Suppressor macrophage treated with lipopolysaccharide for 4 hours (primary cell): ENCODE measurements at regions not wholly inside any gene's neighbourhood (a gene's known extent, or its start where the extent isn't known, plus 50 kb on each side); places are given as distances from the start of the nearest gene placed in this dataset.

Experiments
- DNase-seq: peaks from one replicate; pipeline ENCODE4 v3.0.0-alpha.2; 2020

DNA sequence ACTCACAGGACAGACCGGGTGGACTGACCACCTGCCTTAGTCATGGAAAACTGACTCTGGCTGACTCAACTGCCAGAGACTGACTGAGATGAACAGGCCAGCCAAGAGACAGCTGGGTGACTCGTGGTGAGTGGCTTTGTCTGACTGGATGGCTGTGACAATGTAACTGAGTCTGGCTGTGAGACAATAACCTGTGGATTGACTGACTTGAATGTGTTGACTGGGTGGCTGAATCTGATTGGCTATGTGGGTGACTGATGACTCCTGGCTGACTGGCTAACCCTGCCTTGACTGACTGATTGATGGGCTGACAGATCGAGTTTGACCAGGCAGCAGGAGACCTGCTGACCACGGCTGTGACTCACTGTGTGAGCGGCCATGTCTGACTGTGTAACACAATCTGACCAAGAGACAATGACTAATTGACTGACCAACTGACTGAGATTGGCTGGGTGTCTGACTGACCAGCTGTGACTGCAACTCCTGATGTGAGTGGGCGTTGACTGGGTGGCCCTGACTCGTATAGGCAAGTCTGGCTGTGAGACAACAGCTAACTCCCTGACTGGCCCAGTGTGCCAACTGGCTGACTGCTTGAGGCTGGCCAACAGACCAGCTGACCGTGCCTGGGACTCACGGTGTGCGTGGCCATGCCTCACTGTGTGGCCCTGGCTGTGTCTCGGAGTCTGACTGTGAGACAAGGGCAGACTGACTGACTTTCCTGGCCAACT lies 509.1 kb downstream of the SHQ1 start:
- DNase-seq: peak; percentile 88

DNA sequence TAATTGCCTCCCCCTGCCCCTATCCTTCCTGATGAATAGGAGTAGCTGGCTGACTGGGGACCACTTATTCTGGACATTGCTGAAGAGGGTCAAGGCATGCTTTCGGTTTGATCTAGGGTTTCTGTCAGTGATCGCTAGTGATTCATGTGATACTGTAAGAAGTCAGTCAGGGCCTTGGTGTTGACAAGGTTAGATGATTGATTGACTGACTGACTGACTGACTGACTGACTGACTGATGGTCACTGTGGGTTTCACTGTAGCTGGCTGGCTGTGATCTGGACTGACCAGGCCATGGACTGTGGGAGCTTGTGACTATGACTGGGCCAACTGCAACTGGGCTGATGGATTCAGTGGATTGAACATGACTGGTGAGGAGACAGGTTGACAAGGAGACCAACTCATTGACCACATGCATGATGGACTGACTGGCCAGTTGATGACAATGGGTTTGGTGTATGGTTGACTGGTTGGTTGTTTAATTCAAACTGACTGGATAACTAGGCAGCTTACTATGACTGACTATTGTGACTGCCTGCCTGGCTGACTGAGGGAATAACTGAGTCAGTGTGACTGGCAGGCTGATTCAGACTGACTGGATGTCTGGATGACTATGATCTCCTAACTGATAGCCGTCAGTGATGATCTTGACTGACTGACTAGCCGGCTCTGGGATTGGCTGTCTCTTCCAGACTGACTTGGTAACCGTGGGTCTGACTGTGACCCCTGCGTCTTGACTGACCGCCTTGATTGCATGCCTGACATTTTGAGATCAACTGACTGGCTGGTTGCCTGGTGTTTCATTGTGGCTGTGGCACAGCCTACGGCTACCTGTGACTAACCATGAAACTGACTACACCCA lies 509.9 kb downstream of the SHQ1 start:
- peak; percentile 53 for DNase-seq

DNA sequence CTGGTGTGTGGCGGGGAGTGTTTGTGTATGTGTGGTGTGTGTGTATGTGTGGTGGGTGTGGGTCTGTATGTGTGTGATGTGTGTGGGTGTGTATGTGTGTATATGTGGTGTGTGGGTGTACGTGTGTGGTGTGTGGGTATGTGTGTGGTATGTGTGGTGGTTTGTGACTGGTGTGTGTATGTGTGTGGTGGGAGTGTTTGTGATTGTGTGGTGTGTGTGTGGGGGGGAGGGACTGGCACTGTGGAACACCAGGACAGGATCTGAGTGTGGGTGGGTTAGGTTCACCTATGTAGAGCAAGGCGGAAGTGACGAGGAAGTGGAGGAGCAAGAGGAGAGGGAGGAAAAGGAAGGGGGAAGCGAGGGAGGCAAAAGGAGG lies 510.8 kb downstream of the SHQ1 start:
- DNase-seq: no peak

DNA sequence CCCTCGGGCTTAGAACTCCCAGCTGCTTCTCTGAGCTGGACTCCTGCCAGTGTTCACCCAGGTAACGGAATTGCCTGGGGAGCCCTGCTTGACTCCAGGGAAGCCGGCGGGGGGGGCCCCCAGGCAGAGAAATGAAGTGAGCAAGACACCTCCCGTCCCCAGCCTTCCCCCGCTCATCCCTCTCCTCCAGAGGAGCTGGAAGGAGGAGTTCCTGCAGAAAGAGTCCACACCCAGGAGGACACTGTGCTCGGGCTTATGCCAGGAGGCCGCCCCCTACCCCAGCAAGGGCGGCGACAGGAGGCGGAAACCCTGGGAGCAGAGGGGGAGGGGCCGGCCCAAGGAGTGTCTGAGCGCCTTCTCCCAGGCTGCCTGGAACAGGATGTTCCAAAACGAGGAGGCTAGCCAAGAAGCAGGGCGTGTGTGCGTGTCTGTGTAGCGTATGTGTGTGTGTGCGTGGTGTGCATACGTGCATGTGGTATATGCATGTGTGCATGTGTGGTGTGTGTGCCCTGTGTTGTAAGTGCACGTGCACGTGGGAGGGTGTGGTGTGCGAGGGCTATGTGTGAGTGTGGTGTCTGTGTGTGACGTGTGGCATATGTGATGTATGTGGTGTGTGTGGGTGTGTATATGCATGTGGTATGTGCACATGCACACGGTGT lies 511.3 kb downstream of the SHQ1 start:
- no peak for DNase-seq

DNA sequence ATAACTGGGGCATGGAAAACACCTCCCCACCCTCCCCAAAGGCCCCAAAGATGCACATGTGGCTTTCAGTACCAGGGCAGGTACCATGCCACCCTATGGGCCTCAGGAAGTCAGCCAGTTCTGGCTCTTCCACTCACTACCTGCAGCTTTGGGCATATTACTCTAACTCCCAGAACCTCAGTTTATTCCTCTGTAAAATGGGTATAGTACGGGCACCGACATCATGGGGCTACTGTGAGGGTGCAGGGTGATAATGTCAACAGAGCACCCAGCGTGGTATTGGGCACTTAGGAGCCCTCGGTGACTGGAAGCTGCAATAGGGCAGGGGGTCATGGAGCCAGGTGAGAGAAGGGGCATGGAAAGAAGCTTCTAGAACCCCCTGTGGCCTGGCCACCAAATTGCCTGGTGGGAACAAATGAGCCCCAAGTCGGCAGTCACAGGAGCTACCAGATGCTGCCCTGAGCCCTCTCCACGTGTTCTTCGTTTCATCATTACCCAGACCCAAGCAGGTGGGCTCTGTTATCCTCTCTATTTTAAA lies 512.1 kb downstream of the SHQ1 start:
- no peak for DNase-seq

DNA sequence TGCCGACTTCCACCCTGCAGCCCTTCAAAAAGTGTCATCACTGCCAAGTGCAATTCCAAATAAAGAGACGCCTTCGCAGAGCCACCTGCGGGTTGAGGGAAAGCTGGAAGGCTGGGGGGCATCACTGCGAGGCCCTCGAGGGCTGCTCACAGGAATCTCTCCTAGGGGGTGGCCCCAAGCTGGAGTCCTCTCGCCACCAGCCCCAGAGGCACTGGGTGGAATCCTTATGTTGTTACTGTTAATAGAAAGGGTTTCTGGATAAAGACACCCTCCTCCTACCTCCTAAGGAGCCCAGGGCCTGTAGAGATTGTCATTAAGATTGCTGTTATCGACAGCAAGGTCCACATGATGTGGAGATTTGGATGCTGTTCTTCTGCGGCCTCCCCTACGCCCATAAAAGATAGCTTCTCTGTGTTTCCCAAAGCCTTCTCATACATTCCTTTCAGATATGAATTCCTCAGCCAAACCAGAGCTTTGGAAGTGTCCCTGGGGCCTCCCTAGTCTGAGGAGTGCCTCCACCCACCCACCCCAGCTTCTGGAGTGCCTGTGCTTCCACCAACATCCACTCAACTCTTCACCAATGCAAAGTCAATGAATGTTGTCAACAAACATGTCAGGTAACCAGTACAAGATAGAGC lies 512.7 kb downstream of the SHQ1 start:
- DNase-seq: no peak

DNA sequence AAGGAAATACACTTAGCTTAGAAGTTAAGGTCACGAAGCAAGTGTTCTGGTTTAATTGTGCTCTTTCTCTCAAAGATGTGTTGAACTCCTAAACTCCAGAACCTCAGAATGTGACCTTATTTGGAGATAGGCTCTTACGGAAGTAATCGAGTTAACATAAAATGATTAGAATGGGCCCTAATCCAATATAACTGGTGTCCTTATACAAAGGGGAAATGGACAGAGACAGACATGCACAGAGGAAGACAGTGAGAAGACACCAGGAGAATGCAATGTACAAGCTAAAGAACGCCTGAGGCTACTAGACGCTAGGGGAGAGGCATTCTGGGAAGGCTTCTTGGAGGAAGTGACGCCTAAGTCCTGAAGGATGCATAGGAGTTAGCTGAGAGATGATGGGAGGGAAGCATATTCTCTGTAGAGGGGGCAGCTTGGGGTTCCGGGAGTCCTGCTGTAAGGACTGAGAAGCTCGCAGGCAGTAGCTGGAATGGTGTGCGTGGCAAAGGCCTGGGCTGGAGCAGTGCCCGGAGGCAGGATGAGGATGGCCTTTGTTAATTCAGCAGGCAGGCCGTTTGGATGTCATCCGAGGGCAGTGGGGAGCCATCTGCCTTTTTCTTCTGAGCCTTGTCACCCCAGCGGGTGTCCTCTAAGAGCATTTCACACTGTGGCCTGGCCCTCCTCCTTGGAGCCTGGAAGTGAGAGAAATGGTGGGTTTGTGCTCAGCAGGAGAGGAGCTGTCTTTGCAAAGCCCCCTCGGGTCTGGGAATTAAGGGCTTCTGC lies 513.4 kb downstream of the SHQ1 start:
- no peak for DNase-seq

DNA sequence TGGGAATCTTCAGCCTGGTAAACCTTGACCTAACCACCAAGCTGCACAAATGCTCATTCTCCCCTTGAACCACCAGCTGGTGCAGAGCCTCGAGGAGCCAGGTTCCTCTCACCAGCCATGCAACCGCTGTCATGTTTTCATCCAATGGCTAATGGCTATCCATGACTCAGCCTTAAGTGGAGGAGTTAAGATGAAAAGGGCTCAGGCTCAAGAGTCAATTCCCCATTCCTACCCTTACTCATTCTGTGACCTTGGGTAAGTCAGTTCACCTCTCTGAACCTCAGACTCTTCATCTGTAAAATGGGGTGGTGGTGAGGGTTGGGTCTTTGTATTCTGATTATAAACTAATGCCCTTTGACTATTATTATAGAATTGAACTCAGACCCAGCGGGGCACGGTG lies 515.6 kb downstream of the SHQ1 start:
- peak; percentile 50 for DNase-seq

DNA sequence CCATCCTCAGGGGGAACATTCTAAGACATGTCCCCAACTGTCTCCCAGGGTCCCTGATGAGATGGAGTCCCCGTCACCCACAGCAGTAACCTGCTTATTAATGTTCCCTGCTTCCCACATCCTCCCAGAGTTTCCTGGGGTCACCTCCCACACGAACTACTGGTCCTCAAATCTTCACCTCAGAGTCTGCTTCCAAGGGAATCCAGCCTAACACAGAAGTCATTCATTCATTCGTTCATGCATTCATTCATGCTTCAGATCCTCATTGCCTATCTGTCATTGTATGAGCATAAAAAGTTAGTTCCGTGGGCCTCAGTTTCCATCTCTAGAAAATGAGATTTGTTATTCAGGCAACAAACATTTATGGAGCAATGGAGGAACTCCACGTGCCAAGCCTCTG lies 516.2 kb downstream of the SHQ1 start:
- no peak for DNase-seq

DNA sequence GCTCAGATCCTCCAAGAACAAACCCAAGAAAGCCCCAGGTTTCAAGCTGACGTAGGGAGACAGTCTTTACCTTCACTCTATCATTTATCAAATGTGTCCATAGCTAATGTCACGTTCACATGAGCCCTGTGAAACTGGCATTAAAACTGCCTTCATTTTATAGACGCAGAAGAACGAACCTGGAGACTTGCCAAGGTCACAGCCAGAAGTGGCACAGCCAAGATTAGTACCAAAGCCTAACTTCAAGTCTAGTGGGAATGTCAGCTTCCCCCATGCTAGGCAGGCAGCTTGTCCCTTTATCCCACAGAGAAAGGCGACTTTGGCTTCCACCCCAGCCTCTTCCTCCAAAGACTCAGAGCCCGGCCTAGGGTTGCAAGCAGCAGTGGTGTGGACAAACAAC lies 517.2 kb downstream of the SHQ1 start:
- no peak for DNase-seq

DNA sequence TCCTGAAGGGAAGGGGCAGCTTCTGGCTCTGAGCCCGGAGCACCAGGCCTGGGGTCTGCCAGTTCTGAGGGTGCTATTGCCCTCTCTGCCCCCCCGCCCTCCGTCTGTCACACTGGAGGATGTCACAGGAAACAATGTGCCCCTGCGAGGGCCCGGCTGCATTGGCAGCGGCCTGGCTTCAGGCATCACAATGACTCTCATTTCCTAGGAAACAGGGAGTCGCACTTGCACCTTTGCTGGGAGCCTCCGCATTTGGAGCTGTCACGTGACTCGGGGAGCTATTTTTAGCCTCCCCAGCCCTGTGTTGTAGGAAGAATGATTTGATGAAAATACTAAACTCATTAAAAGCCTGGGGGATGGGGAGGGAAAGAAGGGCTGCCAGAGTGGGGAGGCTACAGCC lies 518.9 kb downstream of the SHQ1 start:
- no peak for DNase-seq

DNA sequence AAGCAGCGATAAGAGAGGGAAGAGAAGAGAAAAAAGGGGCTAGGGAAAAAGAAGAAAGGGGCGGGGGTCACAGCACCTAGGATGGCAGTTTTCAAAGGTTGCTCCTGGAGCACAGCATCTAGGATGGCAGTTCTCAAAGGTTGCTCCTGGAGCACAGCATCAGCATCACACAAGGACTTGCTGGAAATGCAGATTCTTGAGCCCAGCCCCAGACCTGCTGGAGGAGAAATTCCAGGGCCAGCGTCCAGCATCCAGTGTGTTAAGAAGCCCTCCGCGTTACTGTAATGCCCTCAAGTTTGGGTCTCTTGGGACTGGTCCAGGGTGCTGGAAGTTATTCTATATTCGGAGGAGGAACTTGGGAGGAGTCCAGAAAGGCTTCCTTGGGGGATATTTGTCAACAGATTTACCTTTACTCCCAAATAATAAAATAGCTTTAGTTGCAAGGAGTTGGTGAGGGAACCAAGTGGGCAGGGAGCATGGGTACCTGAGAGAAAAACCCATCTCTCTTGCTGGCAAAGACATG lies 519.4 kb downstream of the SHQ1 start:
- no peak for DNase-seq

DNA sequence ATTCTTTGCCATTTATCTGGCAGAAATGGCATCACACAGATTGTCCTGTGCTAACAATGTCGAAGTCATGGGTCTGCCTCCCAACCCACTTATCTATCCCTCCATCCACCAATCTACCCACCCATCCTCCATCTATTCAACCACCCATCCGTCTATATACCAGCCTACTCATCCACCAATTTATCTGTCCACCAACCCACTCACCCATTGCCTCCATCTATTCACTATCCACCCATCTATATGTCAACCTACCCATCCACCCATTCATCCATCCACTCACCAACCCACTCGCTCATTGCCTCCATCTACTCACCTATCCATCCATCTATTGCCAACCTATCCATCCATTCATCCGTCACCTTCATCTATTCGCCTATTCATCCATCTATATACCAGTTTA lies 521.2 kb downstream of the SHQ1 start:
- DNase-seq: no peak

DNA sequence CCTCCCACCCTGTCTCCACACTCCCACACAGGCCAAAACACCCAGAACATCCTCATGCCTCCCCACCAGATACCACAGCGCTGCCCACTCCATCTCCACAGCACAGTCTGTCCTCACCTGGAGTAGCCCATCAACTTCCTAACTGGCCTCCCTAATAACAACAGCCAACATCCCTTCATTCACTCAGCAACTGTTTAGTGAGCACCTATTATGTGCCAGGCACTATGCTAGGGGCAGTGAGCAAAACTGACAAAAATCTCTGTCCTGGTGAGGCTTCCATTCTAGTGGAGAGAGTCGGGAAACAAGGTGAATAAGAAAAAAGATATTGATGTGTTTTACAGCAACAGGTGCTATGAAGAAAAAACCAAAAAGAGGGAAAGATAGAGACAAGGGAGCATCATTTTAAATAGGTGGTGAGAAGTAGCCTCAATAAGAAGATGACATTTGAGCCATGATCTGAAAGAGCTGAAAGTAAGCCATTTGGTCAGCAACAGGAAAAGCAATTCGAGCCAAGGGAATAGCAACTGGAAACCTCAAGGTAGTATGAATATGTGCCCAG lies 523.9 kb downstream of the SHQ1 start:
- no peak for DNase-seq

DNA sequence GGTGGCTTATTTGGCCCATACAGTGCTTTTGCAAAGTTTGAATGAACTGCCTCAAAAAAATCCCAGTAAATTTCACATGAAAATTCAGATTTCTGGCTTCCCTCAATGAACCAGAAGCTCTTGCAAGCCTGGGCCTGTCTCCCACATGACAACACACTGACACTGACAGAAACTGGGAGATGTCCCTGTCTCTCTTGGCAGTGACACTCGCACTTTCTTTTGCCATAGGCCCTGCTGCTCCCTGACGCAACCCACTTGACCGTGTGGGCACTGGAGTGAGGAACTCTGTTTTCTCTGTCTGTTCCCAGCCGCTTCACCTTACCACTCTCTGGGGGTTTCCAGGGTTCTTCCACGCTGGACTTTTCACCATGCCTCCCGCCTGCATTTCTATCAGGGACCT lies 524.5 kb downstream of the SHQ1 start:
- DNase-seq: peak; percentile 54

DNA sequence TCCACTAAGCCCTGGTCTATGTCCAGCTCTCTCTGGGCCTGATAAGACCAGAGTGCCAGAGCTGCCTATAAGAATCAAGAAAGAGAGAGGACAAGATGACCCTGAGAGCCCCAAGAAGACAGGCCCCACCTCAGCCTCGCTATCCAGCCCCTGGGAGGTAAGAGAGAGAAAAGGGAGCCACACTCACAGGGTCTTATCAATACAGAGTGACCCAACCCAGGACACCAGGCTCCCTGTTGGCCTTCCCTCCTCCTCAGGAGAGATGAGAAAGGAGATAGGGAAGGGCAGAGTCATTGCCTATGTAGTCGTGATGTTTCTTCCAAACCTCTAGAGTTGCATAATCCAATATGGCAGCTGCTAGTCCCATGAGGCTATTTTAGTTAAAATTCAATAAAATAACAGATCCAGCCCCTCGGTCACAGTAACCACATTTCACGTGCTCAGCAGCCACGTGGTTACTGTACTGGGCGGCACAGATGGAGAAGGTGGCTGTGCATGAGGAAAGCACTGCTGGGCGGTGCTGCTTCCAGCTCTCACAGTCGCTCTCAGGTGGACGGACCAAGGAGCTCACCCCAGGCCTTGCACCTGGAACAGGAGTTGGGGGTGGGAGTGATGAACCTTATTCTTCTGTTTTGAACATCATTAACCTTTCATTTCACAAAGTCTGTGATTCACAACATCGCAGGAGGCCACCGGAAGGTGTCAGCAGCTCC lies 525.8 kb downstream of the SHQ1 start:
- no peak for DNase-seq

DNA sequence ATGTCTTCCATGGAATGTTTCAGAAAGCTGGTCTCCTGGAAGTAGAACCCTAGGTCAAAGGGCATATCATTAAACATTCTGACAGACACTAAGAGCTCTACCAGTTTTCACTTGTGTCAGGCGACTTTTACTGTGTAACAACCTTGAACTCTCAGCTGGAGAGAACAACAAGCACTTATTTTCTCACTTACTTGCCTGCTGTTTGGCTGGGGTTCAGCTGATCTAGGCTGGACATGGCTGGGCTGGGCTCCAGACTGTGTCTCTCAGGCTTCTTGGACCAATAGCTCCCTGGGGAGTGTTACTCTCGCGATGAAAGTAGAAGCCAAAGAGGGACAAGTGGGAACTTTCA lies 527.3 kb downstream of the SHQ1 start:
- DNase-seq: no peak

DNA sequence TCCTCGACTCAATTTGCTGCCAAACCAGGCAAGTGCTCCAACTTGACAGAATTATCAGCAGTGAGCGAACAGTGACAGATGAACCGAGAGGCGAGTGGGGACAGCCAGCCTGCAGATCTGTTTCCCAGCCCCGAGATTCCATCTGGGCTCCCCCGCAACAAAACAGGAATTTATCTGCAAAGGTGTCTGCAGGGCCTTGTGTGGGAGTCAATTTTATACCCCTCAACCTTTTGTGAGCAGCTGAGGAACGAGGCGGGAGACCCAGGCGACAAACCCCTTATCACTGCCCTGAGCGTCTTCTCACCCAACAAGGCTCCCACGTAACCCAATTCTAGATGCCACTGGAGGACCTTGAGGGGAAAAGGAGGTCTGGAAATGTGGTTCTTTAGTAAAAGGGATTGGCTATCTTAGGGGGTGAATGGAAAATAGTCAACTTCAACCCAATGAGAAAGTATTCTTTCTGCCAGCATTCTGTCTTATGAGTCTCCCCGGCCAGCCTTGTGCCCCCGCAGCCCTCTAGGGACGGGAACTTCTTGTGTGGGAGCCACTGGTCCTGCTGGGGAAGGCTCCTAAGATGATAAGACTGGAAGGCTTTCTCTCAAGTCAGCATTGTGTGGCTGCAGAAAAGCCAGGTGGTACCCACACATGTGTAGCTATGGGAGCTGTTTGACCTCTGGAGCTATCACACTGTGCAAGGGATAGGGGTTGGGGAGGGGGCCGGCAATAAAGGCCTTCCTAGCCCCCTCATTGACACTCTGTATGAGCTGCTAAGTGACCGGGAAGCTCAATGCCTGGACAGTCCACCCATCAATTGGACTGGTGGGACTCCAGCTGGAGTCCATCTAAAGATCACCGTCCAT lies 527.9 kb downstream of the SHQ1 start:
- no peak for DNase-seq

DNA sequence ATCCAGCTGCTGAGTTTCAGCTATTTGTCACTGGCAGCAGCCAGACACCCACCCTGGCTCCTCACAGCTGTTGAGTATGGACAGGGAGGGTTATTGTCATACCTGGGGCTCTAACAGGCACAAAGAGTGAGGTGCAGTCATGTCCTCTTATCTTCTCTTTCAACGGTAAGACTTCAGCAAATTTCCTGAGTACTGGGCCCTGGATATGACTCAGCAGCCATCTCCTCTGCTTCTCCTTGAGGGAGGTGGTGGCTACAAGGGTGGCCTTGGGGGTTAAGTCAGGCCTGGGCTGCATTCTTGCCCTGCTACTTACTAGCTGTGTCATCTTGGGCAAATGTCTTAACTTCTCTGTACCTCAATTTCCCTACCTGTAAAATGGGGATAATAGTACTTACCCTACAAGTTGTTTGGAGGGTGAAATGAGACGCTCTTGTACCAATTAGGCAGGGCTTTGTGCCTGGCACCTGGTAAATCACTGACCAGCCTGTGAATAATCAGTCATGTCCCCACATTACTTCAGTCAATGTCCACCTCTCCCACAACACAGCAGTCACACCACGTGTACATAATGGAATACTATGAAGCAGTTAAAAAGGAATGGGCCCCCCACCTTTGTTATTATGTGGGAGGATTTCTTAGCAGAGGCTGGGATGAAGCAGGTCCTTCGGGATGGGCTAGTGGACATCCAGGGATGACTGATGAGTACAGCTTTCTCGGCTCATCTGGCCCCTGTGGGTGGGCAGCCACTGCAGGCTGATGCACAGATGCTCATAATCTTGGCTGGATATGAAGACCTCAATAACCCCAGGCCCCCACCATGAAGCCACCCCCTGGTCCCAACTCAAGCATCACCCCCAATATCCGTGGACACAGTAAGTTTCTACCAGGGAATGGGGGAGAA lies 528.8 kb downstream of the SHQ1 start:
- no peak for DNase-seq
